GM19035 (cell line): ENCODE measurements at regions not wholly inside any gene's neighbourhood (a gene's known extent, or its start where the extent isn't known, plus 50 kb on each side); places are given as distances from the start of the nearest gene placed in this dataset.
"Not testable (repeated sequence)": the region's sequence is repeated elsewhere in the genome, so short reads cannot be mapped to it uniquely, and the experiment has no call there.

ENCODE experiments used
- ATAC-seq: cut with Tn5 transposase; IDR thresholded peaks from one replicate; pipeline ENCODE4 v1.9.1; 2021; ENCODE audit not compliant: unreplicated experiment

- ATAC-seq = no peak
These were observed 307.2 kb downstream of the MYCN start for GRCh38 chr2:16247326-16248122.

- ATAC-seq = no peak
These were observed 306.6 kb downstream of the MYCN start for GRCh38 chr2:16246911-16247310.

GRCh38 chr2:16246281-16246850, 306.0 kb downstream of the MYCN start:
- no peak for ATAC-seq

- no peak for ATAC-seq
These were observed 305.2 kb downstream of the MYCN start for GRCh38 chr2:16245481-16246054.

GRCh38 chr2:16244966-16245320, 304.6 kb downstream of the MYCN start:
- ATAC-seq = no peak

- ATAC-seq = no peak
These were observed 304.0 kb downstream of the MYCN start for GRCh38 chr2:16244153-16244965.

GRCh38 chr2:16243411-16243996, 303.2 kb downstream of the MYCN start:
- no peak for ATAC-seq

- ATAC-seq = no peak
These were observed 302.6 kb downstream of the MYCN start for GRCh38 chr2:16242906-16243305.

GRCh38 chr2:16241166-16242160, 301.1 kb downstream of the MYCN start:
- no peak for ATAC-seq

GRCh38 chr2:16240402-16240801, 300.1 kb downstream of the MYCN start:
- no peak for ATAC-seq

GRCh38 chr2:16239296-16239850, 299.0 kb downstream of the MYCN start:
- ATAC-seq = no peak

GRCh38 chr2:16238786-16239185, 298.4 kb downstream of the MYCN start:
- ATAC-seq = no peak

- no peak for ATAC-seq
These were observed 297.8 kb downstream of the MYCN start for GRCh38 chr2:16238001-16238761.

GRCh38 chr2:16235747-16236146, 295.4 kb downstream of the MYCN start:
- no peak for ATAC-seq

- not testable (repeated sequence) for ATAC-seq
These were observed 294.9 kb downstream of the MYCN start for GRCh38 chr2:16235291-16235690.

- no peak for ATAC-seq
These were observed 288.6 kb downstream of the MYCN start for GRCh38 chr2:16228951-16229350.

- ATAC-seq = no peak
These were observed 288.1 kb downstream of the MYCN start for GRCh38 chr2:16228471-16228870.

GRCh38 chr2:16227811-16228462, 287.6 kb downstream of the MYCN start:
- no peak for ATAC-seq
